Mesodermal cell (in vitro differentiated cells): ENCODE measurements at regions not wholly inside any gene's neighbourhood (a gene's known extent, or its start where the extent isn't known, plus 50 kb on each side); places are given as distances from the start of the nearest gene placed in this dataset.

Experiments
- H3K27ac ChIP-seq: 2 replicates; pipeline ENCODE4 v1.7.0; 2013; ENCODE audit warnings: mild to moderate bottlenecking, low read depth, low read length, moderate library complexity; ENCODE audit not compliant: severe bottlenecking
- H3K36me3 ChIP-seq: 2 replicates; pipeline ENCODE4 v1.7.1; 2013; ENCODE audit warnings: mild to moderate bottlenecking, low read length, moderate library complexity; ENCODE audit not compliant: control insufficient read depth, insufficient read depth
- H3K4me1 ChIP-seq: one replicate; pipeline ENCODE4 v1.7.1; 2013; ENCODE audit warnings: mild to moderate bottlenecking, low read length; ENCODE audit not compliant: insufficient read depth, control insufficient read depth, poor library complexity, severe bottlenecking
- H3K4me3 ChIP-seq: 2 replicates; pipeline ENCODE4 v1.7.0; 2013; ENCODE audit warnings: low read length, control low read depth, mild to moderate bottlenecking; ENCODE audit not compliant: insufficient read depth, poor library complexity, severe bottlenecking; ENCODE audit errors: extremely low read depth
- H3K9me3 ChIP-seq: 2 replicates; pipeline ENCODE4 v1.7.1; 2013; ENCODE audit warnings: mild to moderate bottlenecking, low read length, moderate library complexity; ENCODE audit not compliant: control insufficient read depth
- WGBS, 2 experiments: methylation state at CpG; one replicate each; pipeline ENCODE4 v1.1.5; 2013; ENCODE audit warnings: missing lambda C conversion rate in 2 of 2; ENCODE audit not compliant: insufficient coverage in 2 of 2; 5-methylcytosine and 5-hydroxymethylcytosine counted together

DNA sequence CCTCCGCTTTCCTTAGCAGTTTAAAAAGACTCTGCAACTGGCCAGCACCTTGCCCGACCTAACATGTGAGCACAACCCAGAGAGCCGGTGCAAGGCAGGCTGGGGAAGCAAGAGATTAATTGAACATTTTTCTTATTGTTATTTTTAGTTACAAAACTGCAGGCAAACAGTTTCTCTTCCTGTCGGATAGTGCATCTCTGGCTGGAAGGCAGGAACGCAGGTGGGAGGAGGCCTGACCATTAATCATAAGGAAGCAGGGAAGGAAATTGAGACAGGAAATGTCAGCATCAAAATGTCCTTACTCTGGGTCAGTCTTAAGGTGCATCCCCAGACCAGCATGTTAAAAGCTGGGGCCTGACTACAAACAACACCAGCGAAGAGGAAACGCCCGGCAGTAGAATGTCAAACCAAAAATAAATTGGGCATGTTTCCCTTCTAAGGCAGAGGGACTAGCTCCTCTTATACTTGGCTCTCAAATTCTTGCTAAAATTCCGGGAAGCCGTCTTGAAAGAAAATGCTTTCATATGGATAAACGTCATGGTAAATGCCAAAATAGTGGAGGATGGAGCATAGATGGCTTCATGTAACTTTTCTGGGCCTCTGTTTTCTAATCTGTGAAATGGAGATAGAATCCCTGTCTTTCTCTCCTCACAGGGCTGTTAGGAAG, 226.8 kb downstream of the RAP2A start:
- H3K4me3 ChIP-seq: no peak overlapping the region
- no peaks in the 10 kb centered on the region for H3K4me1 ChIP-seq
- no peaks in the 10 kb centered on the region for H3K9me3 ChIP-seq
- no peaks in the 10 kb centered on the region for H3K36me3 ChIP-seq
- H3K27ac ChIP-seq: no peak overlapping the region
- WGBS, 2 experiments: 91 to 96% methylated on average over 6 to 8 of the region's 11 CpGs

DNA sequence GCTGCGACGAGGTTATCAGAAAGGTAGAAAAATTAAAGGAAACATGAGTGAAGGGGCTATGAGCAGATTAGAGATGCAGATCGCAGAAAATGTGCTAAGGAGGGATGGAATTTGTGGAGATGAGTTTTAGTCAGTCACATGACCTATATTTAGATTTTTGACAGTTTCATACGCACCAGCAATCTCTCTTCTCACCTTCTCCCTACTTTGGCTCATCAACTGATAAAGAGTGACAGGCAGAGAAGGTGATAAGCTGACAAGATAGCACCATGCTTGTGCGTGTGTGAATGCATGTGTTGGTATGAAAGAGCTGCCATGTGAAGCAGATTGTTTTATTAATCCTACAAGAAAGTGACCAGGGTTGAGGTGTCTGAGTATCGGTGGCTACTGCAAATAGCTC, 252.6 kb downstream of the RAP2A start:
- peaks cover 9% of the 10 kb centered on the region for H3K9me3 ChIP-seq
- H3K4me3 ChIP-seq: no peak overlapping the region
- no peaks in the 10 kb centered on the region for H3K4me1 ChIP-seq
- 96 to 100% methylated on average over 2 to 5 of the region's 6 CpGs for WGBS, 2 experiments
- H3K27ac ChIP-seq: no peak overlapping the region
- no peaks in the 10 kb centered on the region for H3K36me3 ChIP-seq

DNA sequence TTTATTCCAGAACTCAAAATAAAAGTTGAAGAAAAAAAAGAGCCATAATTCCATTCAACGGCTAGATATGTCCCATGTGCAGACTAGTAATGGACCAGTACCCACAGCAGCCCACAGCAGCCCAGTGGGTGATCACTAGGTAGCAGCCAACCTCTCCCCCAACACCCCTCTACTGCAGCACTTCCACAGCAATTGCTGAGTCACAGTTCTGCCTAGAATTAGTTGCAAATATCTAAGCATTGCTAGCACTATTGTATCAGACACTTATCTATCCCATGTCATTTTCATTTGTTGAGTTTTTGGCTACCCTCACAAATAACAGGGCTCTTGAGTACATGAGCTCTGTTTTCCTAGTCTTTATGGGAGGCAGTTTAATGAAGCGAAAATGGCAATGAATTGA, 258.7 kb downstream of the RAP2A start:
- Histone ChIP-seq H3K4me1 (no peaks in the 10 kb centered on the region), H3K9me3 (peaks cover 9% of the 10 kb centered on the region), H3K27ac (no peak overlapping the region), H3K36me3 (no peaks in the 10 kb centered on the region), H3K4me3 (no peak overlapping the region)
- WGBS, 2 experiments: no CpG with 5 or more reads among the region's 2 CpGs

DNA sequence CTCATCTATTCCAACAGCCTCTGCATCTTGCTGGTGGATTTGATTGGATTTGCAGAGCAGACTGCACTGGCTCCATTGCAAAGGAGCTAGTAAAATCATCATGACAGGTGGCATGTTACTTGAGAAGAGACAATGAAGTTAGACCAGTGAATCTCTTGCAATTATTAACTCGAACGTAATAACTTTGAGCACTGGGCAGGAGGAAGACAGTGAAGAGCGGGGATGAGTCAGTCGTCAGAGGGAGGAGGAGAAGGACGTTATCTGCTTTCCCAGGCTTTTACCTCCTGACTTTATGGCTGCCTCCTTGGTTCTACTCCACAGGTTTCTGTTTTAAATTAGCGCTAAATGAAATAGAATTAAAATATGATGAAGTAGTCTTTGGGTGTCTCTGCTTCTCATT, 257.8 kb upstream of the IPO5 start:
- no peaks in the 10 kb centered on the region for H3K9me3 ChIP-seq
- H3K27ac ChIP-seq: no peak overlapping the region
- no peaks in the 10 kb centered on the region for H3K4me1 ChIP-seq
- 94 to 97% methylated on average over 2 to 5 of the region's 6 CpGs for WGBS, 2 experiments
- no peaks in the 10 kb centered on the region for H3K36me3 ChIP-seq
- no peak overlapping the region for H3K4me3 ChIP-seq

DNA sequence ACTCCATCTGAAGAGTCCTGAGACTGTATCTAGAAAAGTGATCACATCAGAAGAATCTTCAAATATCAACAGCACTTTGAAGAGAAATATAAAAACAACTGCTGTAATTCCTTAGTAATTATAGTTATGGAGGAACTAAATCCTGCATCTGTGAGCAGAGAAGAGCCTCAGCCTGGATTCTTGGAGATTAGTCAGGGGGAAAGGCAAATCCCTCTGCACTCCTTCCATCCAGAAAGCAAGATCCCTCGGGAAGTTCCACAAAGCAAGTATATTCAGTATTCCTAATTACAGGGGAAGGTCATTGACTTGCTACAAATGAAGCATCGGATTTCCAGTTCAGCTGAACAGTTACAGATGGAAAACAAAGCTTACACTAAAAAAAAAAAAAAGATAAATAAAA, 256.6 kb upstream of the IPO5 start:
- Histone ChIP-seq H3K36me3 (no peaks in the 10 kb centered on the region), H3K4me3 (no peak overlapping the region), H3K27ac (no peak overlapping the region), H3K4me1 (no peaks in the 10 kb centered on the region), H3K9me3 (no peaks in the 10 kb centered on the region)
- WGBS, 2 experiments: no CpG with 5 or more reads among the region's 2 CpGs

DNA sequence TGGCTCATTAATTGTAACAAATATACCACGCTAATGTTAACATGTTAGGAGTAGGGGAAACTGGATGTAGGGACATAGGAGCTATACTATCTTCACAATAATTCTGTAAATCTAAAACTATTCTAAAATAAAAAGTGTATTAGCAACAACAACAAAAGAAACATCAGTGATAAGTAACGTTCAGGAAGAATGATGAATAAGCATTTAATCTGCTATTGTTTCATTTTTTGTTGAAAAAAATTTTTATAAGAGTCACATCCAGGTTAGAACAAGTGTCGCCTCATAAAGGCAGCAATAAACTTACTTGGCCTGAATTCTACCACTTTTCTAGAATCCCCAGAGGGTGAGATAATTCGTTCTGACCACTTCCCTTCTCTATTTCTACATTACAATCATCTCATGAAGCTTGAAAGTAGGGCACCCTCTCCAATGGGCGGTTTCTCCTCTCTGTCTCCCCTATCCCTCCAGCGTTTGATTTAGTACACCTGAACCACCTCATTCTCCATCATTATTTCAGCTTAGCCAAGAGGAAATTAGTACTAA, 253.1 kb upstream of the IPO5 start:
- WGBS, 2 experiments: 63 to 71% methylated on average over 1 to 2 of the region's 6 CpGs
- Histone ChIP-seq H3K4me1 (no peaks in the 10 kb centered on the region), H3K9me3 (no peaks in the 10 kb centered on the region), H3K27ac (no peak overlapping the region), H3K36me3 (no peaks in the 10 kb centered on the region), H3K4me3 (no peak overlapping the region)

DNA sequence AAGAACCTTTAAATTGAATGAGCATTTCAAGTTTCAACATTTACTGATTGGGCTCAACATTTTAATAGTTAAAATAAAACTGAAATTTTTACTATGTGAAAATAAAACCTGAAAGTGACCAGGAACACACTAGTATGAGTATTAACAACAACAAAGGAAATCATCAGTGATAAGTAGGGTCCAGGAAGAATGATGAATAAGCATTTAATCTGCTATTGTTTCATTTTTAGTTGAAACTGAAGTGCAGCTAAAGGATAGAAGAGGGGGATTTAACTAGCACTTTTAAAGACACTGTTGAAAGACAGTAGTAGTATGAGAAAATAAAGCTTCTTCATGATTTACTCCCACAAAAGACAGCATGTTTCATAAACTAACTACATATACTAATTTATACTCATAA, 250.9 kb upstream of the IPO5 start:
- no peaks in the 10 kb centered on the region for H3K36me3 ChIP-seq
- no peaks in the 10 kb centered on the region for H3K4me1 ChIP-seq
- no peaks in the 10 kb centered on the region for H3K9me3 ChIP-seq
- H3K4me3 ChIP-seq: no peak overlapping the region
- no peak overlapping the region for H3K27ac ChIP-seq

DNA sequence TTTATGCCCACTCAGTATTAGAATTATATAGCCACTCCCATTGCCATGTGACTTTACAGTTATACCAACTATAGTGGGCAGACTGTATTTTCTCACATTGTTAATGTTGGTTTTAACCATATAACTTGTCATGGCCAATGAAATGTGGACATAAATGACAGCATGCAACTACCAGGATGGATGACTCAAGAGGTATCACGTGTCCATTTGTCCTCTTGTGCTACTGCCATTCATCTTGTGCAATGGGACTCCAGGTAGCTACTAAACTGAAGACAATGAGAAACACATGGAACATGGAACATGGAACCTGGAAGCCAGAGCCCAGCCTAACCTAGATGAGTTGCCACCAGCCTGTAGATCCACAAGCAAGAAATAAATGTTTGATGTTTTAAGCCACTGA, 242.7 kb upstream of the IPO5 start:
- peaks cover 6% of the 10 kb centered on the region for H3K9me3 ChIP-seq
- no peaks in the 10 kb centered on the region for H3K4me1 ChIP-seq
- H3K4me3 ChIP-seq: no peak overlapping the region
- H3K27ac ChIP-seq: no peak overlapping the region
- 80 to 83% methylated on average over 1 of the region's 1 CpG for WGBS, 2 experiments
- H3K36me3 ChIP-seq: no peaks in the 10 kb centered on the region

DNA sequence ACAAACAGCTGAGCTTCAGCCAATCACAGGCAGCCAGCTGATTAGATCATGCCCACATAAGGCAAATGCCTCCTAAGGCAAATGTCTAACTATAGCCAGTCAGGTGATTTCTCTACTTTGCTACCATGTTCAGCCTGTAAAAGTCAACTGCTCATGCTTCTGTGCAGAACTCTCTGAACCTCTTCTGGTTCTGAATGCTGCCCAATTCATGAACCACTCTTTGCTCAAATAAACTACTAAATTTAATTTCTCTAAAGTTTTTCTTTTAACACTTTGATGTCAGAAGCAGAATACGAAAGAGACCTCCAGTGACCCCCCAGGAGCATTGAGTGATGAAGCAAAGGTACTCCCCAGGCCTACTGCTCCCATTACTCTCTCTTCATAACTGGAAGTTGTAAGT, 240.7 kb upstream of the IPO5 start:
- peaks cover 6% of the 10 kb centered on the region for H3K9me3 ChIP-seq
- 80% methylated on average over 1 of the region's 1 CpG; no CpG with 5 or more reads in 1 of the 2 experiments for WGBS, 2 experiments

DNA sequence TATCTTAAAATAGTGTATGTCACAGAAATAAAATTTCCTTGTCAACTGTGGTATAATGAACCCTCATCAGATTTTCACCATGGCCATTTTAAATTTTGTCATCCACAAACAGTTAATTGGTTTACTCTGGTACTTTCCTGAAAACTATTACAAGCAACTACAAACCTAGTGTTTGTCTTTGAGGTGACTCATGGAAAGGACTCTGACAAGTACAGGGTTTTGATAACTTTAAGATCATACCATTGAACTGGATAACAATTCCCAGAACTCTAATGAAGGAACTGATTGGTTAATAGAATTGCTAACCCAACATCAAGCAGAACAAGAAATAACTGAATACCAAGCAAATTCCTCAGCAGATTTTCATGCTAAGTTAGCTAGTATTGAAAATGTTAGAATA, 237.7 kb upstream of the IPO5 start:
- no peak overlapping the region for H3K4me3 ChIP-seq
- peaks cover 6% of the 10 kb centered on the region for H3K9me3 ChIP-seq
- H3K4me1 ChIP-seq: no peaks in the 10 kb centered on the region
- no peaks in the 10 kb centered on the region for H3K36me3 ChIP-seq
- H3K27ac ChIP-seq: no peak overlapping the region

More for the DNA sequence above, 240.7 kb upstream of the IPO5 start:
- no peaks in the 10 kb centered on the region for H3K36me3 ChIP-seq
- H3K27ac ChIP-seq: no peak overlapping the region
- H3K4me3 ChIP-seq: no peak overlapping the region
- H3K4me1 ChIP-seq: no peaks in the 10 kb centered on the region

DNA sequence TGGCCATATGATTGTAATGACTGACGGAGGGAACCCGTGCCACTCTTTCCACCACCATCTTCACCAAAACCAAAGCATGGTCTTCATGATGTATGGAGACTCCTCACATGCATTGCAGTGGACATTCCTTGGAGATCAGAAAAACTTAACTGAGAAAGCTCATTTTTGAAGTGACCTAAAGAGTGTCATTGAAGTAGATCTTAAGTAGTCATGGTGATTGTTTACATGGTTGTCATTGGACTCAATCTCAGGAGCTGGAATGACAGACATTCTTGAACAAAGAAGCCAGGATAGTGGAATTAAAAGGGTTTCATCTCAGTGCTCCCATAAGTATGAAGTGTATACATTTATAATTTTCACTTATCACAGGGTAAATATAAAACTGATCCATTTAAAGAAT, 236.7 kb upstream of the IPO5 start:
- no peaks in the 10 kb centered on the region for H3K36me3 ChIP-seq
- no peak overlapping the region for H3K27ac ChIP-seq
- H3K4me1 ChIP-seq: no peaks in the 10 kb centered on the region
- H3K9me3 ChIP-seq: peaks cover 6% of the 10 kb centered on the region
- WGBS, 2 experiments: 100% methylated on average over 1 to 2 of the region's 2 CpGs
- H3K4me3 ChIP-seq: no peak overlapping the region
